D341Med (cell line): ENCODE measurements at regions not wholly inside any gene's neighbourhood (a gene's known extent, or its start where the extent isn't known, plus 50 kb on each side); places are given as distances from the start of the nearest gene placed in this dataset.

Experiments used
- DNase-seq: peaks from one replicate; pipeline ENCODE4 v3.0.0; 2012; ENCODE audit warnings: low spot score

GRCh38 chr2:238561230-238561629, 134.5 kb downstream of the ASB1 start:
- no peak for DNase-seq

- no peak for DNase-seq
Measured at GRCh38 chr2:238562446-238562845, 135.7 kb downstream of the ASB1 start.

GRCh38 chr2:238563551-238563950, 136.8 kb downstream of the ASB1 start:
- DNase-seq: no peak

- no peak for DNase-seq
Measured at GRCh38 chr2:238564286-238564920, 137.7 kb downstream of the ASB1 start.

GRCh38 chr2:238565031-238565430, 138.3 kb downstream of the ASB1 start:
- no peak for DNase-seq

- DNase-seq: no peak
Measured at GRCh38 chr2:238566001-238566645, 139.4 kb downstream of the ASB1 start.

GRCh38 chr2:238567067-238567855, 140.5 kb downstream of the ASB1 start:
- no peak for DNase-seq

GRCh38 chr2:238567996-238568395, 141.3 kb downstream of the ASB1 start:
- no peak for DNase-seq

- no peak for DNase-seq
Measured at GRCh38 chr2:238568455-238569440, 142.0 kb downstream of the ASB1 start.

- no peak for DNase-seq
Measured at GRCh38 chr2:238569507-238570195, 142.9 kb downstream of the ASB1 start.

- no peak for DNase-seq
Measured at GRCh38 chr2:238570391-238570790, 143.7 kb downstream of the ASB1 start.

- DNase-seq: no peak
Measured at GRCh38 chr2:238570926-238571325, 144.2 kb downstream of the ASB1 start.

- no peak for DNase-seq
Measured at GRCh38 chr2:238571661-238572372, 145.1 kb downstream of the ASB1 start.

- peak; percentile 67 for DNase-seq
Measured at GRCh38 chr2:238573065-238573778, 146.5 kb downstream of the ASB1 start.

- DNase-seq: no peak
Measured at GRCh38 chr2:238573916-238574315, 147.2 kb downstream of the ASB1 start.

- DNase-seq: peak; percentile 10
Measured at GRCh38 chr2:238574490-238575271, 148.0 kb downstream of the ASB1 start.

- DNase-seq: no peak
Measured at GRCh38 chr2:238576674-238577073, 149.9 kb downstream of the ASB1 start.

- no peak for DNase-seq
Measured at GRCh38 chr2:238578256-238578655, 151.5 kb downstream of the ASB1 start.

- no peak for DNase-seq
Measured at GRCh38 chr2:238580486-238580885, 153.8 kb downstream of the ASB1 start.
